Left lobe of liver (tissue), 2 donors: ENCODE measurements at regions not wholly inside any gene's neighbourhood (a gene's known extent, or its start where the extent isn't known, plus 50 kb on each side); places are given as distances from the start of the nearest gene placed in this dataset.
"Not testable (repeated sequence)": the region's sequence is repeated elsewhere in the genome, so short reads cannot be mapped to it uniquely, and the experiment has no call there.

Experiments
- ATAC-seq: fragments of 200-7000 bp; cut with Tn5 transposase; one replicate; pipeline ENCODE4 v1.9.1; 2020; ENCODE audit warnings: mild to moderate bottlenecking, moderate library complexity
- DNase-seq: peaks from one replicate; pipeline ENCODE4 v3.0.0-alpha.2; 2020; ENCODE audit warnings: low spot score
- donor health status: DM: no; HTN: no; CAD: no; lungs with moderate emphysema.
- donor health status: DM: no; HTN: yes; CAD: no.

GRCh38 chr4:84035568-84035967 lies 463.5 kb downstream of the NKX6-1 start:
- no peak for DNase-seq

GRCh38 chr4:84032372-84032771 lies 466.7 kb downstream of the NKX6-1 start:
- DNase-seq (no peak), ATAC-seq (no peak)

More at GRCh38 chr4:84035568-84035967, 463.5 kb downstream of the NKX6-1 start:
- no peak for ATAC-seq

- no peak for DNase-seq
- no peak for ATAC-seq
Observed at GRCh38 chr4:84031401-84031800, 467.7 kb downstream of the NKX6-1 start.

GRCh38 chr4:84028340-84028739 lies 470.8 kb downstream of the NKX6-1 start:
- no peak for DNase-seq
- ATAC-seq = no peak

GRCh38 chr4:84024405-84024804 lies 474.7 kb downstream of the NKX6-1 start:
- DNase-seq (no peak), ATAC-seq (no peak)

GRCh38 chr4:84022564-84022963 lies 476.5 kb downstream of the NKX6-1 start:
- ATAC-seq = no peak
- DNase-seq = no peak

GRCh38 chr4:84019626-84020025 lies 479.5 kb downstream of the NKX6-1 start:
- no peak for ATAC-seq

GRCh38 chr4:84003046-84003445 lies 467.1 kb downstream of the GPAT3 start:
- DNase-seq (no peak), ATAC-seq (no peak)

More at GRCh38 chr4:84019626-84020025, 479.5 kb downstream of the NKX6-1 start:
- no peak for DNase-seq

GRCh38 chr4:84001876-84002569 lies 466.1 kb downstream of the GPAT3 start:
- ATAC-seq = no peak
- no peak for DNase-seq

GRCh38 chr4:83996254-83996653 lies 460.3 kb downstream of the GPAT3 start:
- no peak for ATAC-seq
- no peak for DNase-seq

- ATAC-seq (no peak), DNase-seq (no peak)
Observed at GRCh38 chr4:83993774-83994173, 457.9 kb downstream of the GPAT3 start.

- ATAC-seq (no peak), DNase-seq (no peak)
Observed at GRCh38 chr4:83989835-83990234, 453.9 kb downstream of the GPAT3 start.

- ATAC-seq (no peak), DNase-seq (no peak)
Observed at GRCh38 chr4:83981156-83981555, 445.2 kb downstream of the GPAT3 start.

- DNase-seq = no peak
- ATAC-seq = no peak
Observed at GRCh38 chr4:83979773-83980172, 443.9 kb downstream of the GPAT3 start.

- no peak for ATAC-seq
- no peak for DNase-seq
Observed at GRCh38 chr4:83974111-83974780, 438.3 kb downstream of the GPAT3 start.

- ATAC-seq = no peak
- DNase-seq = no peak
Observed at GRCh38 chr4:83964996-83965541, 429.2 kb downstream of the GPAT3 start.

- no peak for ATAC-seq
- DNase-seq = no peak
Observed at GRCh38 chr4:83962492-83962891, 426.6 kb downstream of the GPAT3 start.

GRCh38 chr4:83961575-83961974 lies 425.7 kb downstream of the GPAT3 start:
- ATAC-seq = no peak
- no peak for DNase-seq

GRCh38 chr4:83959160-83959559 lies 423.3 kb downstream of the GPAT3 start:
- DNase-seq = no peak
- no peak for ATAC-seq

- ATAC-seq (no peak), DNase-seq (no peak)
Observed at GRCh38 chr4:83947830-83948193, 411.9 kb downstream of the GPAT3 start.

GRCh38 chr4:83947125-83947829 lies 411.4 kb downstream of the GPAT3 start:
- DNase-seq (no peak), ATAC-seq (no peak)

- DNase-seq, ATAC-seq: not testable (repeated sequence)
Observed at GRCh38 chr4:83943691-83944090, 407.8 kb downstream of the GPAT3 start.
